GDM1 (cell line): ENCODE measurements at regions not wholly inside any gene's neighbourhood (a gene's known extent, or its start where the extent isn't known, plus 50 kb on each side); places are given as distances from the start of the nearest gene placed in this dataset.
"Not testable (repeated sequence)": the region's sequence is repeated elsewhere in the genome, so short reads cannot be mapped to it uniquely, and the experiment has no call there.

ENCODE experiments used
- DNase-seq: peaks from one replicate; lab custom pipeline; 2025; lab: John Stamatoyannopoulos, UW

- DNase-seq = no peak
Observed at GRCh38 chr4:42824278-42824977, 68.1 kb upstream of the GRXCR1 start.

- DNase-seq = no peak
Observed at GRCh38 chr4:42821230-42821629, 71.3 kb upstream of the GRXCR1 start.

GRCh38 chr4:42819863-42820514 lies 72.5 kb upstream of the GRXCR1 start:
- DNase-seq = no peak

- no peak for DNase-seq
Observed at GRCh38 chr4:42817913-42818312, 74.6 kb upstream of the GRXCR1 start.

GRCh38 chr4:42816880-42817400 lies 75.6 kb upstream of the GRXCR1 start:
- no peak for DNase-seq

GRCh38 chr4:42816189-42816879 lies 76.2 kb upstream of the GRXCR1 start:
- DNase-seq = no peak

- no peak for DNase-seq
Observed at GRCh38 chr4:42809419-42810084, 83.0 kb upstream of the GRXCR1 start.

GRCh38 chr4:42806303-42806835 lies 86.1 kb upstream of the GRXCR1 start:
- DNase-seq = no peak

- no peak for DNase-seq
Observed at GRCh38 chr4:42789041-42789567, 103.4 kb upstream of the GRXCR1 start.

GRCh38 chr4:42787079-42787463 lies 105.4 kb upstream of the GRXCR1 start:
- no peak for DNase-seq

GRCh38 chr4:42786350-42787078 lies 106.0 kb upstream of the GRXCR1 start:
- no peak for DNase-seq

GRCh38 chr4:42785817-42786216 lies 106.7 kb upstream of the GRXCR1 start:
- DNase-seq = no peak

- no peak for DNase-seq
Observed at GRCh38 chr4:42781315-42781714, 111.2 kb upstream of the GRXCR1 start.

- DNase-seq = no peak
Observed at GRCh38 chr4:42778349-42778748, 114.2 kb upstream of the GRXCR1 start.

GRCh38 chr4:42768125-42768748 lies 111.3 kb upstream of the ATP8A1 start:
- DNase-seq = no peak

GRCh38 chr4:42767669-42768068 lies 110.8 kb upstream of the ATP8A1 start:
- DNase-seq = no peak

GRCh38 chr4:42761804-42762203 lies 104.9 kb upstream of the ATP8A1 start:
- DNase-seq = no peak

GRCh38 chr4:42754965-42755364 lies 98.1 kb upstream of the ATP8A1 start:
- DNase-seq = not testable (repeated sequence)

- DNase-seq = no peak
Observed at GRCh38 chr4:42751587-42751986, 94.7 kb upstream of the ATP8A1 start.

GRCh38 chr4:42750856-42751255 lies 94.0 kb upstream of the ATP8A1 start:
- DNase-seq = no peak

- DNase-seq = peak; percentile 54
Observed at GRCh38 chr4:42750091-42750490, 93.2 kb upstream of the ATP8A1 start.
